Glomerular visceral epithelial cell (primary cell): ENCODE measurements at regions not wholly inside any gene's neighbourhood (a gene's known extent, or its start where the extent isn't known, plus 50 kb on each side); places are given as distances from the start of the nearest gene placed in this dataset.
"Not testable (repeated sequence)": the region's sequence is repeated elsewhere in the genome, so short reads cannot be mapped to it uniquely, and the experiment has no call there.

Experiments used
- DNase-seq: peaks from one replicate; pipeline ENCODE4 v3.0.0-alpha.2; 2016; ENCODE audit errors: extremely low spot score

- DNase-seq, result not testable (repeated sequence)
These were observed 83.5 kb upstream of the SFSWAP start for GRCh38 chr12:131627151-131628022.

GRCh38 chr12:131628023-131628740 lies 82.7 kb upstream of the SFSWAP start:
- no peak for DNase-seq

- no peak for DNase-seq
These were observed 82.0 kb upstream of the SFSWAP start for GRCh38 chr12:131628766-131629448.

GRCh38 chr12:131631230-131631629 lies 79.7 kb upstream of the SFSWAP start:
- no peak for DNase-seq

GRCh38 chr12:131631889-131632651 lies 78.8 kb upstream of the SFSWAP start:
- not testable (repeated sequence) for DNase-seq

- DNase-seq, result not testable (repeated sequence)
These were observed 78.3 kb upstream of the SFSWAP start for GRCh38 chr12:131632652-131633023.

- not testable (repeated sequence) for DNase-seq
These were observed 77.3 kb upstream of the SFSWAP start for GRCh38 chr12:131633610-131634009.

GRCh38 chr12:131634037-131634436 lies 76.9 kb upstream of the SFSWAP start:
- no peak for DNase-seq

GRCh38 chr12:131635012-131635411 lies 75.9 kb upstream of the SFSWAP start:
- not testable (repeated sequence) for DNase-seq

GRCh38 chr12:131635491-131636122 lies 75.3 kb upstream of the SFSWAP start:
- no peak for DNase-seq

- DNase-seq, result no peak
These were observed 74.6 kb upstream of the SFSWAP start for GRCh38 chr12:131636266-131636665.

GRCh38 chr12:131636940-131637750 lies 73.7 kb upstream of the SFSWAP start:
- DNase-seq, result no peak

- no peak for DNase-seq
These were observed 72.9 kb upstream of the SFSWAP start for GRCh38 chr12:131637986-131638385.

GRCh38 chr12:131639270-131639940 lies 71.5 kb upstream of the SFSWAP start:
- DNase-seq, result no peak

GRCh38 chr12:131640525-131640924 lies 70.4 kb upstream of the SFSWAP start:
- DNase-seq, result no peak

GRCh38 chr12:131641315-131641714 lies 69.6 kb upstream of the SFSWAP start:
- DNase-seq, result no peak

GRCh38 chr12:131642101-131642540 lies 68.8 kb upstream of the SFSWAP start:
- no peak for DNase-seq

- no peak for DNase-seq
These were observed 68.1 kb upstream of the SFSWAP start for GRCh38 chr12:131642771-131643170.

GRCh38 chr12:131643631-131644452 lies 67.0 kb upstream of the SFSWAP start:
- no peak for DNase-seq
